ENCODE measurements at regions not wholly inside any gene's neighbourhood (a gene's known extent, or its start where the extent isn't known, plus 50 kb on each side); places are given as distances from the start of the nearest gene placed in this dataset.

DNA sequence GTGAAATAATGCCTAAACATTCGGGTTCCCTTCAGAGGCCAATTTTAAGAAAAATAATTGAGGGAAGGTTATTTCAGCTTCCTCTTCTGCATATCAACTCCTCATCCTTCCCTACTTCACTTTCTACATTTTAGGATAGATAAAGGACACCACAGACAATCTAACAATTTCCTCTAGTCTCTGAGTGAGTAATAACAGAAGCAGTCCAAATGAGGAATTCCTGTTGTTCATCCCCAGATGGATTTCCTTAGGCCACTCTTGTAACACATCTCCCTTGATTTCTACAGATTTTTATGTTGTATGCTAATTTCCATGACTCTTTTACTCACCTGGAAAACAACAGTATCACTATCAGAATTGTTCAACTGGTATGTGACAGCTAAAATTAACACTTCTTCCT, 87.7 kb upstream of the LYPLAL1 start:
- TF ChIP-seq, protein P1, sequence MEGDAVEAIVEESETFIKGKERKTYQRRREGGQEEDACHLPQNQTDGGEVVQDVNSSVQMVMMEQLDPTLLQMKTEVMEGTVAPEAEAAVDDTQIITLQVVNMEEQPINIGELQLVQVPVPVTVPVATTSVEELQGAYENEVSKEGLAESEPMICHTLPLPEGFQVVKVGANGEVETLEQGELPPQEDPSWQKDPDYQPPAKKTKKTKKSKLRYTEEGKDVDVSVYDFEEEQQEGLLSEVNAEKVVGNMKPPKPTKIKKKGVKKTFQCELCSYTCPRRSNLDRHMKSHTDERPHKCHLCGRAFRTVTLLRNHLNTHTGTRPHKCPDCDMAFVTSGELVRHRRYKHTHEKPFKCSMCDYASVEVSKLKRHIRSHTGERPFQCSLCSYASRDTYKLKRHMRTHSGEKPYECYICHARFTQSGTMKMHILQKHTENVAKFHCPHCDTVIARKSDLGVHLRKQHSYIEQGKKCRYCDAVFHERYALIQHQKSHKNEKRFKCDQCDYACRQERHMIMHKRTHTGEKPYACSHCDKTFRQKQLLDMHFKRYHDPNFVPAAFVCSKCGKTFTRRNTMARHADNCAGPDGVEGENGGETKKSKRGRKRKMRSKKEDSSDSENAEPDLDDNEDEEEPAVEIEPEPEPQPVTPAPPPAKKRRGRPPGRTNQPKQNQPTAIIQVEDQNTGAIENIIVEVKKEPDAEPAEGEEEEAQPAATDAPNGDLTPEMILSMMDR (IDR thresholded peaks at IDR 0.05; ENCODE audit: low read length) = no peak
- no peak for TF ChIP-seq EZH2phosphoT487 (IDR thresholded peaks at IDR 0.05; ENCODE audit: low read length)

All from MM.1S (cell line).